ENCODE measurements at regions not wholly inside any gene's neighbourhood (a gene's known extent, or its start where the extent isn't known, plus 50 kb on each side); places are given as distances from the start of the nearest gene placed in this dataset.

GRCh38 chr1:60584371-60584770 lies 498.0 kb upstream of the NFIA start:
- Histone ChIP-seq H3K9me3 (ENCODE audit: control insufficient read depth, insufficient read depth, low read depth, low read length) (no peaks in the 10 kb centered on the region), H3K27me3 (ENCODE audit: control insufficient read depth, insufficient read depth, low read length) (no peaks in the 10 kb centered on the region), H2AFZ (ENCODE audit: low read length) (no peak overlapping the region), H3K4me3 (replicated peaks in 1 of 4; ENCODE audit: control extremely low read depth in 1 of 4, insufficient read depth in 1 of 4, low read depth in 3 of 4, low read length in 4 of 4) (no peak overlapping the region), H4K20me1 (ENCODE audit: control insufficient read depth, extremely low read depth, insufficient read depth, low read length) (no peaks in the 10 kb centered on the region), H3K4me2 (ENCODE audit: extremely low read depth, insufficient read depth, low read length) (no peak overlapping the region), H3K9ac (ENCODE audit: insufficient read depth, low read length) (no peak overlapping the region), H3K36me3 (ENCODE audit: control insufficient read depth, insufficient read depth, low read length) (no peaks in the 10 kb centered on the region), H3K79me2 (ENCODE audit: control insufficient read depth, insufficient read depth, low read length) (no peaks in the 10 kb centered on the region), H3K27ac (ENCODE audit: insufficient read depth, low read length) (no peak overlapping the region), H3K4me1 (ENCODE audit: control insufficient read depth, extremely low read depth, insufficient read depth, low read length) (no peaks in the 10 kb centered on the region)
- no peak for DNase-seq (ENCODE audit: low read depth in 2 of 2)
- no peak for TF ChIP-seq EZH2 (IDR thresholded peaks at IDR 0.05; ENCODE audit: low read length, missing control alignments)
- no peak for TF ChIP-seq CTCF (conservative IDR thresholded peaks at IDR 0.05 in 1 of 2, IDR thresholded peaks at IDR 0.05 in 1 of 2; ENCODE audit: low read depth in 1 of 2, low read length in 2 of 2)

DNA sequence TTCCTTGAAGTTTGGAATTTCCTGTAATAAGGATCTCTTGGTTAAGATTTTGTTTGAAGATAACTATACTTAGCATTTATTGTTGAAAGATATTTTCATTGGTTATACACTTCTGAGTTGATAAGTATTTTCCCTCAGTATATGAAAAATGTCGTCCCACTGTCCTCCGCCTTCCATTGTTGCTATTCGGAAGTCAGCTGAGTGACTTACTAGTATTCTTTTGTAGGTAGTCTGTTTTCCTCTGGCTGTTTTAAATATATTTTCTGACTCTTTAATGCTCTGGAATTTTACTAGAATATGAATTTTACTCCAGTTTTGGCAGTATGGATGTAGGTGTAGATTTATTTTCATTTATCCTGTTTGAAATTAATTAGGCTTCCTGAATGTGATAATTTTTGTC lies 498.7 kb upstream of the NFIA start:
- TF ChIP-seq EZH2 (IDR thresholded peaks at IDR 0.05; ENCODE audit: low read length, missing control alignments), result no peak
- TF ChIP-seq CTCF (conservative IDR thresholded peaks at IDR 0.05 in 1 of 2, IDR thresholded peaks at IDR 0.05 in 1 of 2; ENCODE audit: low read depth in 1 of 2, low read length in 2 of 2), result no peak
- no peak for DNase-seq (ENCODE audit: low read depth in 2 of 2)
- no peak overlapping the region for H3K9ac ChIP-seq (ENCODE audit: insufficient read depth, low read length)
- H4K20me1 ChIP-seq (ENCODE audit: control insufficient read depth, extremely low read depth, insufficient read depth, low read length), result no peaks in the 10 kb centered on the region
- no peak overlapping the region for H3K4me3 ChIP-seq (replicated peaks in 1 of 4; ENCODE audit: control extremely low read depth in 1 of 4, insufficient read depth in 1 of 4, low read depth in 3 of 4, low read length in 4 of 4)
- no peaks in the 10 kb centered on the region for H3K36me3 ChIP-seq (ENCODE audit: control insufficient read depth, insufficient read depth, low read length)
- no peak overlapping the region for H3K4me2 ChIP-seq (ENCODE audit: extremely low read depth, insufficient read depth, low read length)
- H3K79me2 ChIP-seq (ENCODE audit: control insufficient read depth, insufficient read depth, low read length), result no peaks in the 10 kb centered on the region
- no peaks in the 10 kb centered on the region for H3K4me1 ChIP-seq (ENCODE audit: control insufficient read depth, extremely low read depth, insufficient read depth, low read length)
- no peaks in the 10 kb centered on the region for H3K9me3 ChIP-seq (ENCODE audit: control insufficient read depth, insufficient read depth, low read depth, low read length)
- no peak overlapping the region for H3K27ac ChIP-seq (ENCODE audit: insufficient read depth, low read length)
- no peak overlapping the region for H2AFZ ChIP-seq (ENCODE audit: low read length)
- no peaks in the 10 kb centered on the region for H3K27me3 ChIP-seq (ENCODE audit: control insufficient read depth, insufficient read depth, low read length)

- H3K9ac ChIP-seq (ENCODE audit: insufficient read depth, low read length), result no peak overlapping the region
- peak in 1 of 2 donors; percentile 40 for DNase-seq (ENCODE audit: low read depth in 2 of 2)
- no peak for TF ChIP-seq EZH2 (IDR thresholded peaks at IDR 0.05; ENCODE audit: low read length, missing control alignments)
- TF ChIP-seq CTCF (conservative IDR thresholded peaks at IDR 0.05 in 1 of 2, IDR thresholded peaks at IDR 0.05 in 1 of 2; ENCODE audit: low read depth in 1 of 2, low read length in 2 of 2), result no peak
- no peaks in the 10 kb centered on the region for H3K79me2 ChIP-seq (ENCODE audit: control insufficient read depth, insufficient read depth, low read length)
- no peak overlapping the region for H3K27ac ChIP-seq (ENCODE audit: insufficient read depth, low read length)
- no peaks in the 10 kb centered on the region for H3K27me3 ChIP-seq (ENCODE audit: control insufficient read depth, insufficient read depth, low read length)
- no peaks in the 10 kb centered on the region for H4K20me1 ChIP-seq (ENCODE audit: control insufficient read depth, extremely low read depth, insufficient read depth, low read length)
- H3K4me1 ChIP-seq (ENCODE audit: control insufficient read depth, extremely low read depth, insufficient read depth, low read length), result no peaks in the 10 kb centered on the region
- no peaks in the 10 kb centered on the region for H3K36me3 ChIP-seq (ENCODE audit: control insufficient read depth, insufficient read depth, low read length)
- no peaks in the 10 kb centered on the region for H3K9me3 ChIP-seq (ENCODE audit: control insufficient read depth, insufficient read depth, low read depth, low read length)
- no peak overlapping the region for H3K4me3 ChIP-seq (replicated peaks in 1 of 4; ENCODE audit: control extremely low read depth in 1 of 4, insufficient read depth in 1 of 4, low read depth in 3 of 4, low read length in 4 of 4)
- H3K4me2 ChIP-seq (ENCODE audit: extremely low read depth, insufficient read depth, low read length), result no peak overlapping the region
- no peak overlapping the region for H2AFZ ChIP-seq (ENCODE audit: low read length)
These were observed 500.7 kb upstream of the NFIA start for GRCh38 chr1:60581455-60582220.

Data from fibroblast of lung (primary cell).